ENCODE measurements at regions not wholly inside any gene's neighbourhood (a gene's known extent, or its start where the extent isn't known, plus 50 kb on each side); places are given as distances from the start of the nearest gene placed in this dataset.
A peak's percentile ranks its signal among the peaks of the same experiment; 100 is the strongest.

- Histone ChIP-seq H3K4me1 (ENCODE audit: control insufficient read depth in 2 of 3, insufficient read depth in 2 of 3, low read depth in 1 of 3, low read length in 3 of 3) (peaks cover 5 to 13% (median 7%) of the 10 kb centered on the region in 3 donors), H3K27me3 (ENCODE audit: control insufficient read depth, insufficient read depth, low read length) (no peaks in the 10 kb centered on the region), H3K4me3 (ENCODE audit: low read length in 3 of 3) (no peak overlapping the region), H3K27ac (ENCODE audit: low read depth in 2 of 2, low read length in 2 of 2) (peak overlapping the region; percentile 20 to 39), H3K9ac (ENCODE audit: low read length in 3 of 3) (no peak overlapping the region), H3K36me3 (ENCODE audit: control insufficient read depth in 2 of 3, insufficient read depth in 3 of 3, low read length in 3 of 3) (no peaks in the 10 kb centered on the region), H3K9me3 (ENCODE audit: control insufficient read depth in 2 of 3, insufficient read depth in 1 of 3, low read length in 3 of 3) (no peaks in the 10 kb centered on the region)
- FAIRE-seq: no peak
- intact Hi-C loops (cut with DNase I): no loop called here
- DNase-seq: peak in 4 of 5 donors; percentile 68 to 86 (median 79)
- no peak for TF ChIP-seq CTCF (IDR thresholded peaks at IDR 0.05; ENCODE audit: borderline replicate concordance, extremely low read depth, insufficient read depth)
These were observed 140.8 kb upstream of the SERP2 start for GRCh38 chr13:44232774-44233173.

- TF ChIP-seq CTCF (IDR thresholded peaks at IDR 0.05; ENCODE audit: borderline replicate concordance, extremely low read depth, insufficient read depth): no peak
- H3K4me3 ChIP-seq (ENCODE audit: low read length in 3 of 3): no peak overlapping the region
- no peak for FAIRE-seq
- no peaks in the 10 kb centered on the region for H3K9me3 ChIP-seq (ENCODE audit: control insufficient read depth in 2 of 3, insufficient read depth in 1 of 3, low read length in 3 of 3)
- no peak for DNase-seq
- no peak overlapping the region for H3K27ac ChIP-seq (ENCODE audit: low read depth in 2 of 2, low read length in 2 of 2)
- H3K36me3 ChIP-seq (ENCODE audit: control insufficient read depth in 2 of 3, insufficient read depth in 3 of 3, low read length in 3 of 3): no peaks in the 10 kb centered on the region
- intact Hi-C loops (cut with DNase I): no loop called here
- peaks cover 10 to 13% (median 10%) of the 10 kb centered on the region in 3 donors for H3K4me1 ChIP-seq (ENCODE audit: control insufficient read depth in 2 of 3, insufficient read depth in 2 of 3, low read depth in 1 of 3, low read length in 3 of 3)
- H3K27me3 ChIP-seq (ENCODE audit: control insufficient read depth, insufficient read depth, low read length): no peaks in the 10 kb centered on the region
- no peak overlapping the region for H3K9ac ChIP-seq (ENCODE audit: low read length in 3 of 3)
These were observed 139.1 kb upstream of the SERP2 start for GRCh38 chr13:44234566-44234965.

GRCh38 chr13:44236370-44236769 lies 137.3 kb upstream of the SERP2 start:
- no peak for TF ChIP-seq CTCF (IDR thresholded peaks at IDR 0.05; ENCODE audit: borderline replicate concordance, extremely low read depth, insufficient read depth)
- H3K36me3 ChIP-seq (ENCODE audit: control insufficient read depth in 2 of 3, insufficient read depth in 3 of 3, low read length in 3 of 3): no peaks in the 10 kb centered on the region
- no peak overlapping the region for H3K4me3 ChIP-seq (ENCODE audit: low read length in 3 of 3)
- intact Hi-C loops (cut with DNase I): no loop called here
- peak in 3 of 5 donors; percentile 46 to 75 (median 75) for DNase-seq
- H3K27ac ChIP-seq (ENCODE audit: low read depth in 2 of 2, low read length in 2 of 2): peak overlapping the region; percentile 86 to 94
- H3K27me3 ChIP-seq (ENCODE audit: control insufficient read depth, insufficient read depth, low read length): no peaks in the 10 kb centered on the region
- no peak for FAIRE-seq
- H3K4me1 ChIP-seq (ENCODE audit: control insufficient read depth in 2 of 3, insufficient read depth in 2 of 3, low read depth in 1 of 3, low read length in 3 of 3): peaks cover 8 to 13% (median 10%) of the 10 kb centered on the region in 3 donors
- no peaks in the 10 kb centered on the region for H3K9me3 ChIP-seq (ENCODE audit: control insufficient read depth in 2 of 3, insufficient read depth in 1 of 3, low read length in 3 of 3)
- no peak overlapping the region for H3K9ac ChIP-seq (ENCODE audit: low read length in 3 of 3)

GRCh38 chr13:44236801-44237207 lies 136.8 kb upstream of the SERP2 start:
- Histone ChIP-seq H3K9ac (ENCODE audit: low read length in 3 of 3) (peak overlapping the region in 1 of 3 donors; percentile 20), H3K9me3 (ENCODE audit: control insufficient read depth in 2 of 3, insufficient read depth in 1 of 3, low read length in 3 of 3) (no peaks in the 10 kb centered on the region), H3K36me3 (ENCODE audit: control insufficient read depth in 2 of 3, insufficient read depth in 3 of 3, low read length in 3 of 3) (no peaks in the 10 kb centered on the region), H3K4me1 (ENCODE audit: control insufficient read depth in 2 of 3, insufficient read depth in 2 of 3, low read depth in 1 of 3, low read length in 3 of 3) (peaks cover 4 to 13% (median 10%) of the 10 kb centered on the region in 3 donors), H3K27me3 (ENCODE audit: control insufficient read depth, insufficient read depth, low read length) (no peaks in the 10 kb centered on the region), H3K4me3 (ENCODE audit: low read length in 3 of 3) (no peak overlapping the region), H3K27ac (ENCODE audit: low read depth in 2 of 2, low read length in 2 of 2) (peak overlapping the region; percentile 86 to 94)
- FAIRE-seq: no peak
- intact Hi-C loops (cut with DNase I): no loop called here
- DNase-seq: no peak
- no peak for TF ChIP-seq CTCF (IDR thresholded peaks at IDR 0.05; ENCODE audit: borderline replicate concordance, extremely low read depth, insufficient read depth)

All from kidney (tissue), 13 donors.